GM20000 (cell line): ENCODE measurements at regions not wholly inside any gene's neighbourhood (a gene's known extent, or its start where the extent isn't known, plus 50 kb on each side); places are given as distances from the start of the nearest gene placed in this dataset.
"Not testable (repeated sequence)": the region's sequence is repeated elsewhere in the genome, so short reads cannot be mapped to it uniquely, and the experiment has no call there.

Experiments
- DNase-seq: peaks from one replicate; pipeline ENCODE4 v3.0.0; 2012; ENCODE audit warnings: low spot score
- CTCF ChIP-seq: IDR thresholded peaks from 2 replicates; pipeline ENCODE4 v1.5.1; 2012; ENCODE audit warnings: mild to moderate bottlenecking, control low read depth; ENCODE audit errors: extremely low read depth, missing control alignments

- no peak for DNase-seq
- no peak for TF ChIP-seq CTCF
Measured at GRCh38 chr7:106538638-106539037, 122.3 kb downstream of the CCDC71L start.

- TF ChIP-seq CTCF, result no peak
- no peak for DNase-seq
Measured at GRCh38 chr7:106537119-106537518, 123.8 kb downstream of the CCDC71L start.

GRCh38 chr7:106536079-106536478 lies 124.9 kb downstream of the CCDC71L start:
- no peak for TF ChIP-seq CTCF

GRCh38 chr7:106535234-106535932 lies 125.6 kb downstream of the CCDC71L start:
- no peak for TF ChIP-seq CTCF
- DNase-seq, result no peak

More at GRCh38 chr7:106536079-106536478, 124.9 kb downstream of the CCDC71L start:
- no peak for DNase-seq

GRCh38 chr7:106534271-106534846 lies 126.6 kb downstream of the CCDC71L start:
- TF ChIP-seq CTCF, result no peak
- no peak for DNase-seq

GRCh38 chr7:106530183-106530582 lies 130.8 kb downstream of the CCDC71L start:
- DNase-seq, result not testable (repeated sequence)

- DNase-seq, result not testable (repeated sequence)
Measured at GRCh38 chr7:106526617-106527016, 134.3 kb downstream of the CCDC71L start.

GRCh38 chr7:106524690-106525059 lies 136.3 kb downstream of the CCDC71L start:
- no peak for TF ChIP-seq CTCF
- no peak for DNase-seq
